NOMO-1 treated with dmso at 0.1 percent for 144 hours (cell line): ENCODE measurements at regions not wholly inside any gene's neighbourhood (a gene's known extent, or its start where the extent isn't known, plus 50 kb on each side); places are given as distances from the start of the nearest gene placed in this dataset.

Source experiments
- DNase-seq: peaks from one replicate; lab custom pipeline; 2025; ENCODE audit not compliant: unreplicated experiment; lab: John Stamatoyannopoulos, UW

DNA sequence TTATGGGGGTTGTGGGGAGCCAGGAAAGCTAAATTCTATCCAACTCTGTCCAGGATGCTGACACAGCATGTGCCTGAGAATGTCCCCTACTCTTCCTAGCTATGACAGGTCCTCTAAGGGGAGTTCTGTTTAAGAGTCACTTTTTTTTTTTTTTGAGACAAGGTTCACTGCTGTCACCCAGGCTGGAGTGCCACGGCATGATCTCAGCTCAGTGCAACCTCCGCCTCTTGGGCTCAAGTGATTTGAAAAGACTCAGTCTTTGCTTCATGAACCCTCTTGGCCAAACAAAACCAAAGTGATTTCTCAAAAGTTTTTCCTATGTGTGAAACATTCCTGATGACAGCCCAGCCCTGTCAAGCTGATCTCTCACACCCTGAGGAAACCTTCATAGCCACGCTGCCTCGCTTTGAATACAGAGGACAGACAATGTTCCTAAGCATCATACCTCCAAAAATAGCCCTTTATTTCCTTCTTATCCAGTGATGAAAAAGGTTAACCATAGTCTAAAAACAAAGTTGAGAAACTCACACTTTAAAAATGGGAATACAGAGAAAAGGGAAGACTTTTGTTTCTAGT lies 105.5 kb upstream of the PROK2 start:
- DNase-seq: no peak

DNA sequence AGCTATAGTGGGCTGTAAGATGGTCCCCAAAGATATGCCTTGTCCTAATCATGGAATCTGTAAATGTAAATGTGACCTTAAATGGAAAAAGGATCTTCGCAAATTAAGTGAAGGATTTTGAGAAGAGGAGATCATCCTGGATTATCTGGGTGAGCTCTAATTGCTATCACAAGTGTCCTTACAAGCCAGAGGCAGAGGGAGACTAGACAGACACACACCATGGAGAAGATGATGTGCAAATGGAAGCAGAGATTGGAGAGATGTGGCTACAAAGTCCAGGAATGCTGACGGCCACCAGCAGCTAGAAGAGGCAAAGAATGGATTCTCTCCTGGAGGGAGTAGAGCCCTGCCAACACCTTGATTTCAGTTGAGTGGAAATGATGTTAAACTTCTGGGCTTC lies 102.3 kb upstream of the PROK2 start:
- DNase-seq: no peak

DNA sequence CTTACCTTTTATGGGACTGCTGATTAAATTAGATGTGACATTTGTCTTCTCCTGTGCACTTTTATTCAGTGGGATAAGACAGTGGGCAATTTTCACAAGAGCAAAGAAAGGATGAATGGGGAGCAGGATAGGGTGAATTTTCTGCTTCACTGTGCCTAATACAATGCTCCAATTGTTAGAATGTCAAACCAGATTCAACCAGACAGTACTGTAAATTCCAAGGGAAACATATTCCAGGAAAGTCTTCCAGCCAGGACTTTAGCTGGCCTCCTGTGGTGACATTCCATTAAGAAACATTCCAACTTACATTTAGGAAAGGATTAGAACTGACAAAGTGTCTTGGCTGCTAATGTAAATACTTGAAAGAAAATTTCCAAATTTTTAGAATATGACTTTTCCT lies 100.1 kb upstream of the PROK2 start:
- DNase-seq: no peak

DNA sequence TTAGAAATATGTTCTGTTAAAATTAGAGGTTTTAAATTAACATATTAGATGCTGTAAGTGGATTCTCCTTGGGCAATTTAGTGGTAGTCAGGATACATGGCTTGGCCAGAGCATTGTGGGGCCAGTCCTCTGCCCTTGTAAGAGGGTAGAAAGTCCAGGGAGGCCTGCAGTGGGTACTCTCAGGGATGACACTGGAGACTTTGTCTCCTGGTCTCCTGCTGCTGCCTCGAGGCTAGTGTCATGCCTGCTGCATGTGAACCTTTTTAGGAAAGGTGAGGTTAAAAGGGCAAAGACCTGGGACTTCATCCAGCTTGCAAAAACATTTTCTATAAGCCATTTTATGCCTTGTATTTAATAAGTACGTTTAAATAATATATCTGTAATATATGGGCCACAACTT lies 96.8 kb upstream of the PROK2 start:
- no peak for DNase-seq

DNA sequence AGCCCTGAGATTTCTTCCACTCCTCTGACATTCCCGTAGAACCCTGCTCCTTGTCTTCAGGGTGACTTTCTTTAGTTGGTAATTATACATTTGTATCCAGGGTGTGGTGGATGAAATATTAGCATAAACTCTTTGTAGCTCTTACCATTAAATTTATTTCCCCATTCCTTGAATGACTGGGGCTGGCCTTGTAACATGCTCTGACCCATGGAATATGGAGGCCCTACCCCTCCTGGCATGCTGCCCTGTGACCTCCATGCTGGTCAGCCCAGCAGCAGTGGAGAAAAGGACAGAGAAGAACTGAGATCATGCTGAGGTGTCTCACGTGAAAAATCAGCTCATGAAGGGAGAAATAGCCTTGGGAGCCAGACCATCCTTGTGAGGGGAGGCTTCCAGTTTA lies 96.1 kb upstream of the PROK2 start:
- no peak for DNase-seq

DNA sequence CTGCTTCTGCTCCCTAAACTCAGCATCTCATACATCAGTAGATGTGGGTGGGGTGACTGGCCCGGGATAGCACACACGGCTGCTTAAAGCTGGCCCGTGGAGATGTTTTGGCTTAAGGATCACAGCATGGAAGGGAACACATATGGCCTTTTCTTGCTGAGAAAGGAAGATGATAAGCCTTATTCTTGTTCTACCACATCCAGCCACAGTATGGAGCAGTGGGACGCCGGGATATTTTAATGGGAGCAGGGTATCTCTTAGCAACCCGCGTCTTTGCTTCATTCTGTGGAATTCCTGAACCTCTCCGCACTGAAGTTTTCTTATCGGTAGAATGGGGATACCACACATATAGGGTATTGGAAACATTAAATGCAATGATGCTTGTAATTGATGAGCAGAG lies 94.1 kb upstream of the PROK2 start:
- no peak for DNase-seq

DNA sequence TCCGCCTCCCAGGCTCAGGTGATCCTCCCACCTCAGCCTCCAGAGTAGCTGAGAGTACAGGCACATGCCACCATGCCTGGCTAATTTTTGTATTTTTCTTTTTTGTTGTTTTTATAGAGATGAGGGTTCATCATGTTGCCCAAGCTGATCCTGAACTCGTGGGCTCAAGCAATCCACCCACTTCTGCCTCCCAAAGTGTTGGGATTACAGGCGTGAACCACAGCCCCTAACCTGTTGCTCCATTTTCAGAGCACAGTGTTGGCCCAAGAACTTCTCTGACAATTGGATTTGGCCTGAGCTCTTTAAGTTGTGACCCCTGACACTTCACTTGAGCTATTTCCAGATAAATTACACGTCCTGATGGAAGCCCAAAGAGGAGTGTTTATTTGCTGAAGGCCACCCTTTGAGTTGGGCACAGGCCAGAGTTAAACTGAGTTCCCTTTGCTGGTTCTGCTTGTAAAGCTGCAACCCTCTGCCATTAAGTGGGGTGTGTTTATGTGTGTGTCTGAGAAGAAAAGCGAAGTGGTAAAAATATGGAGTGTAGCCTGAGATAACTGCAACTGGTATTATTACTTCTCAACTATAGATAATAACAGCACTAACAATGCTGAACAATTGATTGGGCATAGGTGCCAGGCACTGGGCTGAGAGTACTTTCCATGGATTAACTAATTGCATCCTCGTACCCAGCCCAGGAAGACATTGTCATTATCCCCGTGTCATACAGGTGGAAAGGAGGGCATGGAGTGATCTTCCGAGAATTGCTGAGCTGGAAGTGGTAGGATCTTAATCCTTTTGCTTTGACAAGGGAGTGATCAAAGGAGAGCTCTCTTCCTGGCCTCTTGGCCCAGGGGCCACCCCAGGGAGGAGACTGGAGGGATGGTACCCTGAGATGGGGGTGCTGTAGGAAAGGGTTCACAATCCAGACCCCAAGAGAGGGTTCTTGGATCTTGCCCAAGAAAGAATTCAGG lies 91.5 kb upstream of the PROK2 start:
- DNase-seq: no peak

DNA sequence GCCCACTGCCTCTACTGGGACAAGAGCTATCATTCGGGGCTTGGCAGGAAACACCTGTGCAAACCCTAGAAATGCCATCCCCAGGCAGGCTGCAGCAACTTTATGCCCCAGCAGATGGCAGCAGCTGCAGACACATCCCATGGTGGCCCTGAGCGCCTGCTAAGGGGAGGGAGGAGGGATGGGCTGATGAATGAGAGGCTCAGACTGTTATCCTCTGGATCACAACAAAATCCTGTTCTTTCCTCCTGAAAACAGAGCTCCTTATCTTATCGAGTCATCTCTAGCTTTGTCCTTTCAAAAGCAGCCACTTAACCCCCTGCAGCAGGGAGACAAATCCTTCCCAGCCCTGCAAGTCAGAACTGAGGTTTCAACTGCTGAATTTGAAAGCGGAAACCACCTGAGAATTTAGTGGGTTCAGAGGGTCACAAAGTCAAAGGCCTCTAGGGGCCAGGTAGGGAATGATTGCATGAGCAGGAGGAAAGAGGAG lies 90.6 kb upstream of the PROK2 start:
- peak; percentile 34 for DNase-seq

DNA sequence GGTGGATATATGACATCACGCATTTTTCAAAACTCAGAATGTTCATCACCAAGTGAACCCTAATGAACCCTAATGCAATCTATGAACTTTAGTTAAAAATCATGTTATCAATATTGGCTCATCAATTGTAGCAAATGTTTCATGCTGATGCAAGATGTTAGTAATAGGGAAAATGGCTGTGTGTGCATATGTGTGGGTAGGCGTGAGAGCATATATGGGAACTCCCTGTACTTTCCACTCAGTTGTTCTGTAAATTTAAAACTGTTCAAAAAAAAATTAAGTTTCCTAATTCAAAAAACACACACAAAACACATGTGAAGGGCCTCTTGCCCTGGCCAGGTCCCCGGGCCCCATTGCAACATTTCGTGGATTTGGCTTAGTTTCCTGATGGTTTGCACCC lies 89.7 kb upstream of the PROK2 start:
- DNase-seq: no peak

DNA sequence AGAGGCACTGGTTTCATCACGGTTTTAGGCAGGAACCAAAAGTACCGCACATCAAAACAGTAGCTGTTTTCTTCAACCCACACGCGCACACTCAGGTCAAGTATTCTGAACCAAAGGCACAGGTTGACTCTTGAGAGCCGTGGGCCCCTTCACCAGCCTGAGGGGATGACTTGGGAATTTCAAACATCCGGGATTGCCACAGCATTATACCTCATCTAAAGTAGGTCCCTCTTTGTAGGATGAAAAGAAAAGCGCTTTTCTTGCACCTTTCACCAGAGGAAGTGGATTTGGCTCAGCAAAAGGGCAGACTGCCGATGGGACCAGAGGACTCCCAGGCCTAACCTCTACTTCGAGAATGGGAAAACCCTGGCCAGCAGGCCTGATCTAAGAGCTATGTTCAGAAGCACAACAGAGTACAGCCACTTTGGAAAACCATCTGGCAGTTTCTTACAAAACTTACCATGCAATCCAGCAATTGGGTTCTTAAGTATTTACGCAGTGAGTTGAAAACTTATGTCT lies 88.2 kb upstream of the PROK2 start:
- no peak for DNase-seq

DNA sequence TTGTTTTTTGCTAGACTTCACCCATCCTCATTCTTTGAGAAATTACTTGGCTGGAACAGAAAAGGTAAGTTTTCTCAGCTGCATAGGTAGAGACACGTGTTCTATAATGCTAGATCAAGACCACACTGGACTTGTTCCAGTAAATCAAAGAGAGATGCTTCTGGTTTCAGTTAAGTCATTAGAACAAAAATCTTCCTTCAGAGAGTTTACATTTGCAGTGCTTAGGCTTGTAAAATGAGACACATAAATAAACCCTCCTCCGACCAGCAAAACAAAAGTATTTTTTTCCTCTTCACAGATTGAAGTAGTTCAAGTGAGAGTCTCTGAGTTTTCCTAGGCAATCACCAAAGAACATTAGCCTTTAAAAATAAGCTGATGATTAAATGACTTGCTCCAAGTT lies 87.3 kb upstream of the PROK2 start:
- DNase-seq: no peak

DNA sequence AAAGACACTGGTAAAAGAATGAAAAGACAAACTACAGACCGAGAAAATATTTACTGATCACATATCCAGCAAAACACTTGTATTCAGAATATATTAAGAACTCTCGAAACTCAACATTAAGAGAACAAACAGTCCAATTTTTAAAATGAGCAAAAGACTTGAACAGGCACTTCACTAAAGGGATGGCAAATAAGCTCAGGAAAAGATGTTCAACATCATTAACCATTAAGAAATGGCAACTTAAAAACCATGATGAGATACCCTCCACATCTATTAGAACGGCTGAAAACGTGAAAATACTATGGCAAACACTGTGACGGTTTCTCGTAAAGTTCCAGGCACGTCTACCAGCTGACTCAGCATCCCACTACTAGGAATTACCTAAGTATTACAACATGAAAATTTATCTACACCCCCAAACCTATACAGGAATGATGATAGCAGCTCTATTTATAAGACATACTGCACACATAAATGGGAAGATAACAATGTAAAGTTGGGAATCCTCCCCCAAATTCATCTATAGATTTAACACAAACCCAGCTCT lies 86.1 kb upstream of the PROK2 start:
- DNase-seq: no peak

DNA sequence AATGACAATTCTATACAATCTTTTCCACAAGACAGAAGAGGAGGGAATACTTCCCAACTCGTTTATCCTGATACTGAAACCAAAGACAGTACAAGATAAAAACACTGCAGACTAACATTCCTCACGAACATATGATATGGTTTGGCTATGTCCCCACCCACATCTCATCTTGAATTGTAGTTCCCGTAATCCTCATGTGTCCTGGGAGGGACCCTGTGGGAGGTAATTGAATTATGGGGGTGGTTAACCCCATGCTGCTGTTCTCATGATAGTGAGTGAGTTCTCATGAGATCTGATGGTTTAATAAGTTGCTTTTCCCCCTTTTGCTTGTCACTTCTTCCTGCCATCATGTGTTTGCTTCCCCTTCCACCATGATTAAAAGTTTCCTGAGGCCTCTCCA lies 83.9 kb upstream of the PROK2 start:
- no peak for DNase-seq

DNA sequence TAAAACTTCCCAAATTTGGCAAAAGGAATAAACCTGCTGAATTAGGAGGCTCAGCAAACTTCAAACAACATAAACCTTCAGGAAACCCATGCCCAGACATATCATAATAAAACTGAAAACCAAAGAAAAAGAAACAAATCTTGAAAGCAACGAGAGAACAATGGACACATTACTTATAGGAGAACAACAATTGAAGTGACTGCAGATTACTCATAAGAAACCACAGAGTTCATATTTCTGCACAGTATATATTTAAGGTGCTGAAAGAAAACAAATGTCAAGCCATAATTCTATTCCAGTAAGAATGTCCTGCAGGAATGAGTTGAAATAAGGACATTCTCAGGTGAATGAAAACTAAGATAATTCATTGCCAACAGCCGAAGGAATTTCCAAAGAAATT lies 80.8 kb upstream of the PROK2 start:
- no peak for DNase-seq

DNA sequence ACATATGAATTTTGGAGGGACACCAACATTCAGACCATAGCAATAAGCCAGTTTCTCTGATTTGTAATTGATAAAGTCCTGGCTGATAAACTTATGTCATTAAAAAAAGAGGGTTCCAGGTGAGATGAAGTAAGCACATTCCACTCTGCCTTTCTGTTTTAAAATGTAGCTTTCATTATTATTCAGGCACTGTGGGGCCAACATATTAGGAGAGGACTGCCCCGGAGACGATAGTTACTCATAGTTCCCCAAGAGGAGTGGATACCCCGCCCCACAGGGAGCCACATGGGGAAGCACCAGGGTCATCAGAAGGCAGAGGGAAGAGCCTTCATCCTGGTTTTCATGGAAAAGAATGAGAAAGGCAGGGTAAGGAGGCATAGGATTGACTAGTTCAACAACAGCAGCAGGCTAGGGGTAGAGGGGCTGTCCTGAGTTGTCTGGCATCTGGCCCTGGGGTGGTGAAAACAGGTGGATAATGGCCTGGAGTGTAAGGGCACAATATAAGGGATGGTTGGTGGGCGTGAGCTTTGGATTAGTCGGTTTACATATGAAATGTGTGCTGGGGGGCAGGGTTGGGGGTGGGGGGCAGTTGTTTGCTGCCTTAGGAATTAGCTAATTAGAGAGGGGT lies 78.7 kb upstream of the PROK2 start:
- DNase-seq: no peak

DNA sequence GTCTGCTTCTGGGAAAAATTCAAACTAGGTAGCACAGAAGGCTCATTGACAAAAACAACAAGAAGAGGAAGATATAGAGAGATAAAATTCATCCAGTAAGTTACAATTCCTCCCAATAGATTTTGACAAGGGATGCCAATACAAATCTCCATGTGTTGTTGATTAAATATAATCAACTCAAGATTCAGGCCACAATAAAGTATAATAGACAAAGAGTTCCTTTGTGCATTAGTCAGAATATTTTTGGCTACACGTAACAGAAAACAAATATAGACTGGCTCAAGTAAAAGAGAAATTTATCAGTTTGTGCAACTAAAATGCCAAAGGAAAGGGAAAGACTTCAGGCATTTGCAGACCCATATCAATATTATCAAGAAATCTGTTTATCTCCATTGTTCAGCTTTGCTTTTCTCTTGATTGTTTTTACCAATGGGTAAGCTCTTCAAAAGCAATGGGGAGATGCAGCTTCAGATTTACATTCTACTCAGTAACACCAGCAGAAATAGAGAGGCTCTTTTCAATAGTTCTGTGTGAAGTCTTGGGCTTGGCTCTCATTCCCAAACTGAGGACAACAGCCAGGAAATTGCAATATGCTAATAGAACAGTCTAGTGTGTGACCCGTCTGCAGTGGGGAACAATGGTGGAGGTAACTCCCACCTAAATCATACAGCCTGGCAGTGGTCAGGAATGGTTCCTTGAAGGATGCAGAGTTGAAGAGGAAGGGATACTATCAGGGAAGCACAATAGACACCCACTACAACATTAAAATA lies 77.6 kb upstream of the PROK2 start:
- no peak for DNase-seq

DNA sequence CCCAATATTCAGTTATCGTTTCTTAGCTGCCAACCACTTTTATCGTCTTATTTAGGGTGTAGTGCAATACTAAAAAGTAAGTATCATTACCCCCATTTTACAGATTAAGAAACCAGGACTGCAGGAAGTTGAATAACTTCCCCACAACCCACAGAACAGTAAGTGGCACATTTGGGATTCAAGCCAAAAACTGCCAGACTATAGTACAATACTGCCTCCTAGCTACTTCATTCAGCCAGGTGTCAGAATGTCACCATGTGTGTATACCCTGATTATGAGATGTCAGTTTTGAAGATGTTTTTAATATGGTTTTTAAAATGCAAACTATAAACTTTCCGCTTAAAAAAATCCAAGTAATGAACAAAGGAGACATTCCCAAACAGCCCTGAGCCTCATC lies 74.2 kb upstream of the PROK2 start:
- DNase-seq: peak; percentile 39

DNA sequence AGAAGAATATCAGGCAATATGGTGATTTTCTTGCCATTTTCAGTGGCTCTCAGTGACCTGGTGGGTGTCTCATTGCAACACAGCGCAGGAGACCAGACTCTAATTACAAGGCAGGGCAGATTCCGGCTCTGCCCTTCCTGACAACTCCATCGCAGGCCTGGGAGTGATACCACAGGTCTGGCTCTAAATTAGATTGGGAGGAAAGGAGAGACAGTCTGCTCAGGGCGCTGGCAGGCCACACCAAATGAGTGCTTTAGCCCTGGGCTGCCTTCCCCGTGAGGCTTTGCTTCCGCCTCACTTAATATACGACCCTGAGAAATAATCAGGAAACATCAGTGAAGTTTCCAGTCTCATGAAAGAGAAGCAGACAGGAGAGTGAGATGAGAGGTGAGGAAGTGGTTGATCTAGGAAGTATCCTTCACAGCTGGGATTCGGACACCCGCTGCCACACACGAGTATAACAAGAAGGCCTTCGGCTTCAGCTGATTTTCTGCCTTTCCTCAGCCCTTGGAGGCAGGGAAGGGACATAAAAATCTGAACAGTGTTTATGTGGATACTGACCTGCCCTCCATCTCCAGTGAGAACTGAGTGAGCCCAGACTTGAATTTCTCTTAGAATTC lies 73.7 kb upstream of the PROK2 start:
- DNase-seq: no peak

DNA sequence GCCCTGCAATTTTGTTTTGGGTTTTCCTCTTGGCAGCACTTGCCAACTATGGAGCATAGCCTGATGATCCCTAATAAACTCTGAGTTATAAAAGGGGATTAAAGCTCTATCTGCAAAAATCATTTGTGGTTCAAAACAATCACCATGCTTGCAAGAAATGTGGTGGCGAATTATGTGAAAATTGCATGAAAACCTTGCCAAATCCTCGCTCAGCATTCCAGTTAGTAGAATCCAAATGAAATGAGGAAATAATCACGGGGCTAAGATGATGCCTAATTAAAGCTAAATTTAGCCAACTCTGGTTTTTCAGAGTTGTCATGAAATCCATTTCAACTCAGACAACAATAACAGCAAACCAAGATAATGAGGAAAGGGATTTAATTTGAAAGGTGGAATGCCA lies 73.0 kb upstream of the PROK2 start:
- no peak for DNase-seq

DNA sequence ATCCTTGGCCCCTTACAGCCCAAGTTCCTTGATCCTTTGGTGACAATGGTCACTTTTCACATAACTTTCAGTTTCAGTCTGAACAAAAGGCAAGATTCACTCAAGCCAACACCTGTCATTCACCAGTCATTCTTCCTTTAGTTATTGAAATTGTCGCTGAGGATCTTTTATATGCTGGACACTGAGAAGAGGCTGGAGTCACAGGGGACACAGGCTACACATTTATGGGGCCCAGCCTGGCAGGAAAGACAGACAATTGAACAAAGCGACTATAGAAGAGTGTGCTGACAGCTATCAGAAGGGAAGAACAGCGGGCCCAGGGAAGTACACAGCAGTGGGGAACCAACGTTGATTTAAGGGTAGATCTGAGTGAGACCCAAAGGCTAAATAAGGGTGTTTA lies 69.8 kb upstream of the PROK2 start:
- DNase-seq: no peak
